Activated CD8-positive, alpha-beta memory T cell treated with anti-CD3 and anti-CD28 coated beads, Interleukin-2, amount 50 U/mL, for 24 hours (primary cell): ENCODE measurements at regions not wholly inside any gene's neighbourhood (a gene's known extent, or its start where the extent isn't known, plus 50 kb on each side); places are given as distances from the start of the nearest gene placed in this dataset.
"Not testable (repeated sequence)": the region's sequence is repeated elsewhere in the genome, so short reads cannot be mapped to it uniquely, and the experiment has no call there.

ENCODE experiments used
- DNase-seq: peaks from one replicate; pipeline ENCODE4 v3.0.0-alpha.2; 2020; ENCODE audit errors: extremely low read depth

DNA sequence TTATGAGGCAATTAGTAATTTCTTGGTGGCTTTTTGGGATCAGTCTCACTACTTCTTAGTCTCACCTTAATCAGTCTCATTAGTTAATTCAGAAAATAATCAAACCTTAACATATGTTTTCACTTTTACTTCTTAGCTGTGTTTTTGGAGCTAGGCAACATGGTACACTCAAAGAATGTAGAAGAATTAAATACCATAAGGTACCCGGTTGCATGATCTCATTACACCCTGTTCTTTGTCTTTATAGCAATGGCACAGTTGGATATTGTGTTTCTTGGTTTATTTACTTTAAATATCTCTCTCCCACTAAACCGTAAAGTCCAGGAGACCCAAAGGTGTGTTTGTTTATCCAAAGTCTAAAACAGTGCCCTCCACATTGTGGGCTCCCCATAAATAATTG is 132.3 kb downstream of the TNFSF18 start:
- DNase-seq = no peak

DNA sequence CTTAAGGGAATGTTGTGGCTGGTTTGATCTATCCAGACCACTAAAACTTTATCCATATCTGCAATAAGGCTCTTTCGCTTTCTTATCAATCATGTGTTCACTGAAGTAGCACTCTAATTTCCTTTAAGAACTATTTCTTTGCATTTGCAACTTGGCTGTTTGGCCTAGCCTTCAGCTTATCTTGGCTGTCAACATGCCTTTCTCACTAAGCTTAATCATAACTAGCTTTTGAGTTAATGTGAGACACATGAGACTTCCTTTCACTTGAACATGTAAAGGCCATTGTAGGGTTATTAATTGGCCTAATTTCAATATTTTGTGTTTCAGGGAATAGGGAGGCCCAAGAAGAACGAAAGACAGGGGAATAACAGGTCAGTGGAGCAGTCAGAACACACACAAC is 124.7 kb downstream of the TNFSF18 start:
- no peak for DNase-seq

DNA sequence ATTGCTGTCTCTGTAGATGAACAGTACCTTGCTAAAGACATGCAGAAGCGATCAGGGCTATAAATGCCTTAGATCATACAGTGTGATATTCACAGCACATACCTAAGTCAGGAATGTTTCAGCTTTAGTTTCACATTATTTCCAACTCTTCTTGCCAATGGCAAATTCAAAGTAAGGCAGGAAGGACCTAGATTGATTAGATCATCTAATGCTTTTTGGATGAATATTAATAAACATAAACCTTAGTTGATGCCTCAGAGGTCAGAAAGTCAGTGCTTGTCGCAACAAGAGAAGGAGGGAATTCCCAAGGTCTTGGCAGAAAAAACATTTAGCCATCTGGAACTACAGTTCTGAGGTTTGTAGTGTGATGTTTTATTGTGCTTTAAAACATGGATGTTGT is 122.3 kb downstream of the TNFSF18 start:
- no peak for DNase-seq

DNA sequence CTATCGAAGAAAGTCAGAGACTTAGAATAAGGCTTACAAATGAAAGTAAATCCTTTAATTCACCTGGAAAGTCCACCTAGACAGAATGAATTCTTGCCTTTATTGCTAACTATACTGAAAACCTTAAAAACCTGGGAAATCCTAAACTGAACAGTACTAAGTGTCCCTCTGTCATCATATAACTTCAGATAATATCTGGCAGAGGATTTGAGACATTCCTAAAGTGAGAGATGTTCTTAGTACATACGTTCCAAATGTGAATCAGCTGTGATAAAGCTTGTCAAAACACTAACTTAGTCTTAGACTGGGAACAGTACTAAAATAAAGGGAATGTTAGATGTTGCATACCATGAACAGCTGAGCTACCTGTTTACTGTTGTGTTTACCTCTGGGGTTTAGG is 121.7 kb downstream of the TNFSF18 start:
- DNase-seq = no peak

DNA sequence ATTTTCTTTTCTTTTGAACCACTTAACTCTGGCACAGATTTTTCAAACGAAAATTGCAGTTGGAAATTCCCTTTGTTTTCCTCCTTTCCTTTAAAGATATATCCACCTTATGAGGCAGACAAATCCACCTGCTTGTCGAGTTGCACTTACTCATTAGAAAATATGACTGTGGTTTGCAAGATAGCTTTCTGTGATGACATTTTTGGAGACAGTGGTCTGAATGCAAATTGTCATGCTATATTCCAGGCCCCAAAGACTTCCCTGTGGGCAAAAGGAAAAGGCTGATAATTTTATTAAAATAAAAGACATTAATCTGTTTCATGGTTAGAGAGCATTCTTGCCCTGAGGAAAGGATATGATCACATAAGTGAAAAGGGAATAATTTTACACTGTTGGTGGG is 120.6 kb downstream of the TNFSF18 start:
- no peak for DNase-seq

DNA sequence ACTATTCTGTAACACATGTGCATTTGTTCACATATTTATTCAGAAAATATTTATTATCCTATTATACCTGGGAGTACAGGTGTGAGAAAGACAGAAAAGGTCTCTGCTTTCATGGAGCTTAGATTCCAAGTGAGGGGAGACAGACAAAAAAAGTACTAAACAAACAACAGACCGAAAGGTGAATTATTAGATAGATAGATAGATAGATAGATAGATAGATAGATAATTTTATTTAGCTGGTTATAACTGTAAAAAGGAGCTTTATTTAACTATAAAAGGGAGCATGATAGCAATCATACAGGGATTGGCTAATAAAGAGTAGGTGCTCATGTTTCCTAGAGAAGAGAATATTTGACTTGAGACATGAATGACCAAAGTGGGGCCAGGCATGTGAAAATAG is 119.4 kb downstream of the TNFSF18 start:
- DNase-seq = no peak

DNA sequence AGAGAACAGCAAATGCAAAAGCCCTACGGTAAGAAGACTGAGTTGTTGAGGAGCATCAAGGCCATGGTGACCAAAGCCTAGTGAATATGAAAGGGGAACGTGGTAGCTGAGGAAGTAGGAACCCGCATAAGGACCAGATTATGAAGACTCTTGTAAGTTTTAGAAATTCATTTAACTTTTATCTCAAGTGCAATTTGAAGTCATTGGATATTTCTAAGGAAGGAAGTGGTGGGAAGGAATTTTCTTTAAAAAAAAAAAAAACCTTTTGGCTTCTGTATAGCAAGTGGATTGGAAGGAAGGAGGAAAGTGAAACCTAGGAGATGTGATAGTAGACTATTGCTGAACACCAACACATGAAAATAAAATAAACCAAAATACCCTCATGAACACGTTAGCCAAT is 119.0 kb downstream of the TNFSF18 start:
- DNase-seq = no peak

DNA sequence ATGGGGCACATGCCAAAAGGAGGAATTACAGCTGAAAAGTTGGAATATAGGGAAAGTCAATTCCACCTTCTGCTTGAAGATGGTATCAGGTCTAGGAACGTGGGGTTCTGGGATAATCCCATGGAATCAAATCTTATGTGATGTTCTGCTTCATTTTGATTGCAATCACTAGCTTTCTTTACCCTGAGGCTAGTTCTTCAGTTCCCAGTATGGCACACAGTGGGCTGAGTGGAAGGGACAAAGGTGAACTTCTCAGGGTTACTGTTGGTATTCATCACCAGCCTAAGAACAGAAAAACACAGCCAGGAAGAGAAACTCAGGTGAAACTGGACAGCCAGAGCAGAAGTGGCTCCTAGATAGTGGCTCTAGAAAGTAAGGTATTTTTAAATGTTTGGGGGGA is 117.8 kb downstream of the TNFSF18 start:
- no peak for DNase-seq

DNA sequence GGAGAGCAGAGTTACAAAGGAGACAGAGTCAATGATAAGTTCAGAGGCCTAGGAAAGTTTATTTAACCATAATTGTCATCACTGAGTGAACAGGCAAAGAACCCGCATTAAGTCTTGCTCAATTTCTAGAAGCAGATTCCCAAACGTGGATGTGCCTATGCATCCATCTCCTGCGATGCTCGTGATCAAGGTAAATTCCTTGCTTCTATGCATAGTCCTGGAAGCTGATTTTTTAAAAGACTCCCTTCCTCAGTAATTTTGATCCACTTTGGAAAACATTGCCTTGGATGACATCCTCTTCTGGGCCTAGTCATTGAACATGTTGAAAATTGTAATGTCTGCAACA is 116.4 kb downstream of the TNFSF18 start:
- DNase-seq = no peak

DNA sequence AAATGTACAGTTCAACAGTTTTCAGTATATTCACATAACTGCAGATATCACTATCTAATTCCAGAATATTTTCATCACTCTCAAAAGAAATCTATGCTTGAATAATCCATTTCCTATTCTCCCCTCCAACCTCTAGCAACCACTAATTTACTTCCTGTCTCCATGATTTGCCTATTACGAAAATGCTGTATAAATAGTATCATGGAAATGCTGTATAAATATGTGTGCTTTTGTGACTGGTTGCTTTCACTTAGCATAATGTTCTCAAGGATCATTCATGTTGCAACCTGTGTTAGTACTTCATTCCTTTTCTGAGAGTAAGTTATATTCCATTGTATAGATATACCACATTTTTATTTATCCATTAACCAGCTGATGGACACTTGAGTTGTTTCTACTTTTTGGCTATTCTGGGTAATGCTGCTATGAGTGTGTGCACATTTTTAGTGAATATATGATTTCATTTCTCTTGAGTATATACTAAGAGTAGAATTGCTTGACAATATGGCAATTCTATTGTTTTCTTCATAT is 115.6 kb downstream of the TNFSF18 start:
- DNase-seq = no peak

DNA sequence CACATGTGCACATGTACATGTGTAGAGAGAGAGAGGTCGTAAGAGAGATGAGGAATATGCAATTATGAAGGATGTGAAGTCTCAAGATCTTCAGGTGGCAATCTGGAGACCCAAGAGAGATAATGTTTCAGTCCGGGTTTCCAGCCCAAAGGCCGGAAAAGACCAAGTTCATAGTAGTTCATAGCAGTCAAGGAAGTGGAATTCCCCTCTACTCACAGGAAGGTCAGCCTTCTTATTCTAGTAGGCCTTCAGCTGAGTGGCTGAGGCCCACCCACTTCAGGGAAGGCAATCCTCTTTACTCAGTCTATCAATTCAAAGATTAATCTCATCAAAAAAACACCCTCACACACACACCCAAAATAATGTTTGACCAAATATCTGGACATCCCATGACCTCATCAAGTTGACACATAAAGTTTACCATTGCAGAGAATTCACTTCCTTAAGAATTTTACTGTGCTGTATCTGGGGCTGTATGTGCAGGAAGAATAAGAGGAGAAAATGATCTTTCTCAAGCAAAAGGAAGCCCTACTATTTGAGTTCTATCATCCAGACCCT is 114.6 kb downstream of the TNFSF18 start:
- DNase-seq = no peak

DNA sequence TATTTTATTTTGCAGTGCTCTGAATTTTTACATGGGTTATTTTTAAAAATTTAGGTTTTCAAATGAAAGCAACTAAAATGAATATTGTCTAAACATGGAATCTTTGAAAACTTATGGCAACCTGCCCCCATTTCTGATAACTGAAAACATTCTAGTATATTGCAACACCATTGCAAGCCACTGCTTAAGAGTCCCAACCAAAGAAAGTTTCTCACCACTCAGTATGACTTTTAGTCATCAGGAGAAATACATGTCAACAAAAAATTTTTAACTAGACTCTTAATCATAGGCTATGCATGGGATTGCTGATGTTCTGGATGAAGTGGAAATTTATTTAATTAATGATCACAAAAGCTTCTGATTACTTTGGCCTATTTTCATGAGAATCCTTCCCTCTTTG is 112.1 kb downstream of the TNFSF18 start:
- no peak for DNase-seq

DNA sequence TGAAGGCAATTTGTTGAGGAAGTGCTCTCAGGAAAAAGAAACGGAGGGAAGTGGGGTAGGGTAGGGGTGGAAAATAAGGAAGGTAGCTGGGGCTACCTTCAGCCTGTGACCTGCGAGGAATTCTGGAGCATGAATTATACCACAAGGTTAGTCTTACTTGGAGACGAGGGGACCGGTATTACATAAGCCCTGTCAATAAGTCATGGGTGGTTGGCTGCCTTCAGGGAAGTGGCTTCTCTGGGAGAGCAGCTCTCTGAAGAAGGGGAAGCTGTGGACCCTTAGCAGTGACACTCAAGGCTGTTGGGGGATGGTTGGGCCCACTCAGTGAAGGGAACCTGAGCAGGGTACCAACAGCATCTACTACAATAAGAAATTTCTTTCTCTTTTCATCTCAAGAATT is 111.3 kb downstream of the TNFSF18 start:
- no peak for DNase-seq

DNA sequence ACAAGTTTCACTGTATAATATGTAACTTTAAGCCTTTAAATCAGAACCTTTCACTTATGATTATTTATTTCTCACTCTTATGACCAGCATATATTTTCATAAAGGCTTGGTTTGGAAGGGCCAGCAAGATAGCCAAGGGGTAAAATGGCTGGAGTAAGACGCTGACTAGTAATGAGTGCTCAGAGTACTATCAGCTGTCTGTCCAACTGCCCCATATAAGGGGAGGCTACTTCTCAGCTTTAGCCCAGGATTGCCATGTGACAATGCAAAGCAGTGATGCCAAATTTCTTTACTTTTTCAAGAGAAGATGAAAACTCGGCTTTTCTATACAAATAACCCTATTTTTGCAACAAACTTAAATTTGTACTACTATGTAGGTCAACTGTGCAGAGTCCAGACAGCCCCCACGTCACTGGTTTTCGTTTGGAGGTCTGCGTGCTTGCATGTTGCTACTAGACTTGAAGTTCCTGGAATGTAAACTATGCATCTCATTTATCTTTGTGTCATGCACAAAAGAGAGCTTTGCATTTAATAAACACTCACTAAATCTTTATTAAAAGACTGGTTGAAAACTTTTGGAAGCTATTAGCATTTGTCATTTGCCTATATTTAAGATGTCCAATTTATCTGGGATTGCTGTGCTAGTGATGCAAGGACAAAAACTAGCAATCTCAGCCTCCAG is 110.4 kb downstream of the TNFSF18 start:
- no peak for DNase-seq

DNA sequence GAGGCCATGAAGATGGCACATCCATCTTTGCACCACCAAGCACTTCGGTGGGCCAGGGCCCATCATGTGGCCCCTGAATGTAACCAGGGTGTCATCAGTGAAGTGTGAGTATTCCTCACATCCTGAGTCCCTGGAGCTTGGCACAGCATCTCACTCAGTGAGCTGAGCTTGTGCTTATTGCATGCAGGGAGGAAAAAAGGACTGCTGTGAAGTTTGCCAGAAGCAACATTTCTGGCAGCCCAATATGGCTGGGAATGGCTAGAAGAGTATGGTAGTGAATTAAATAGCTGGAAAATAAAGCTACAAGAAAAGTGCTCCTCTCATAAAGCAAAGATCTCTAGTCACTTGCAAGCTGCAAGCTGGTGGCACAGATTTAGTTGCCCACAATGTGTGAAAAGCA is 109.3 kb downstream of the TNFSF18 start:
- DNase-seq = no peak

DNA sequence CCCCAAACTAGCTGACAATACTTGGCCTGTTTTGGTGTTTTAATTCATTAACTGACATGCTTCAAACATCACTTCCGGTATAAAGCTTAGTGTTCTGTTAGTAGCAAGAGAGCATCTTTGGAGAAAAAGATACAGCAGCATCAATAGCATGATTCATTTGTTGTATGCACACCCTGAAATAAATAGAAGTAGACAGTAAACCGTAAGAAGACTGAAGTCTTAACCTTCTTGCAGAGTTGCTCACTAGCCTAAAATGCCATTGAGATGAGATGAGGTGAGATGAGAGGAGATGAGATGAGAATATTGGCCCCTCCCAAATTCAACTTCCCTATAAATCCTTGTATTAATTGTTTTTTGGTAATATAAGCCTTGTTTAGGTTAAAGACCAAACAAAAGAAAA is 108.8 kb downstream of the TNFSF18 start:
- no peak for DNase-seq

DNA sequence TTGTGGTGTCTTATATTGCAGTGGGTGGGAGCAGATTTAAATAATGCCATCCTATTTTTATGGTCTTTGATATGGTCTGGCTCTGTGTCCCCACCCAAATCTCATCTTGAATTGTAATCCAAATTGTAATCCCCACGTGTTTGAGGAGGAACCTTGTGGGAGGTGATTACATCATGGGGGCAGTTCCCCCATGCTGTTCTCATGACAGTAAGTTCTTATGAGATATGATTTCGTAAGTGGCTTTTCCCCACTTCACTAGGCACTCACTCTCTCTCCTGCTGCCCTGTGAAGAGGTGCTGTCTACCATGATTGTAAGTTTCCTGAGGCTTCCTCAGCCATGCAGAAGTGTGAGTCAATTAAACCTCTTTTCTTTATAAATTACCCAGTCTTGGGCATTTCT is 107.6 kb downstream of the TNFSF18 start:
- not testable (repeated sequence) for DNase-seq

DNA sequence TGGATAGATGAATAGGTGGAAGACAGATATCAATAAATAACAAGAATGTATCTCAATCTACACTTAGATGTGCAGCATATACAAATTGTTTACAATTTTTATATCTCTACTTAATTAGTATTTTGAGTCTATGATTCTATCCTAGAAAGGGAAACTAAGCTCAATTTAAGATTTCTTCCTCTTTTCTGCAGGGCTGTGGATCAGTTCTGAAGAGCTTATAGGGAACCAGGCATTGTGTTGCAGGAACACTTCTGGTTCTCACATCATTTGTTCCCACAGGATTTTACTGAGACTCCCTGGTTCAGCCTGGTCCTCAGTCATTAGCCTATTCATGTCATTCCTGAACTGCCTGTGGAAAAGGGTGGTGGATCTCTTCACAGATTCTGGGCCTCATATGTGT is 105.8 kb downstream of the TNFSF18 start:
- no peak for DNase-seq

DNA sequence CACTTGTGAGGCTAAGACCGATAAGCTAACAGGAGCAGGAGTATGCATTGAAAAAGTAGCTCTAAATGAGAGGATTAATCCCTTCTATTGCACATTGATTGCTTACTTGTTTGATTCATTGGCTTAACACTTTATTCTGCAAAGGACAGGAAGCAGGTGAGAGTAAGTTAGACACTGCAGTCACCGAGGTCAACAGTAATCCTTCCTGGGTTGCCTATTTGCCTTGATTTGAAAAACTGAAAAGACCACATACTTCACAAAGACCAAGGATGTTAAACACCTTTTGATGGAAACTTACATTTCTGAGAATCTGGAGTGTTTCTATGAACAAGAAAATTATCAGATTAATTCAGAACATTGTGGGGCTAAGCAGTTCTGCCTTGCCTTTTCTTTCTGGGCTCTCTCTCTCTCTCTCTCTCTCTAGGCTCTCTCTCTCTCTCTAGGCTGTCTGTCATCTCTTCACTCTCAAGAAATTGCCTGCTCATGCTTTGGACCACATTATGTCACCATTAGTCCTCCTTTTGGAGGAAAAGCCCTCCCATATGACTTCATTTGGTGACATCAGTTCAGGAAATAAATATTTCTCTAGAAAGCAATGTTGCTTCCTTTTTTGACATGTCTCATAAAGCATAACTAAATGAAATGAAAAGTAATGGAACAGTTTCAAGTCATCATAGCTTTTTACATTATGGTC is 103.8 kb downstream of the TNFSF18 start:
- no peak for DNase-seq

DNA sequence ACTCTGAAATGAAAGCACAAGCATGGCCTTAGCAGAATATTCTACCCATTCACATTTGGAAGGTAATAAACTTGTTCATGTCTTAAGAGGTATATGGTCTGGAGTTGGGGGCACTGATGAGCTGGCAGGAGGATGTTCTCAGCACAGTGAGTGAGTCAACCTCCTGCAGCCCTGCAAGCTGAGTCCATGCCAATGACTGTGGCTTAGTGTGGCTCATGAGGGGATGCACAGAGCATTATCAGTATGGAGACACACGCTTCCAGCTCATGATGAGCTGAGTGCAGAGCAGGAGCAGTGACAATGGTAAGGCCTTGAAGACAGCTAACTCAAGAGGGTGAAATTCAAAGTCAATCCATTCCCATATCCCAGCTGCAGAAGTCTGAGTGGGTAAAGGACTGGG is 102.3 kb downstream of the TNFSF18 start:
- peak; percentile 4 for DNase-seq

DNA sequence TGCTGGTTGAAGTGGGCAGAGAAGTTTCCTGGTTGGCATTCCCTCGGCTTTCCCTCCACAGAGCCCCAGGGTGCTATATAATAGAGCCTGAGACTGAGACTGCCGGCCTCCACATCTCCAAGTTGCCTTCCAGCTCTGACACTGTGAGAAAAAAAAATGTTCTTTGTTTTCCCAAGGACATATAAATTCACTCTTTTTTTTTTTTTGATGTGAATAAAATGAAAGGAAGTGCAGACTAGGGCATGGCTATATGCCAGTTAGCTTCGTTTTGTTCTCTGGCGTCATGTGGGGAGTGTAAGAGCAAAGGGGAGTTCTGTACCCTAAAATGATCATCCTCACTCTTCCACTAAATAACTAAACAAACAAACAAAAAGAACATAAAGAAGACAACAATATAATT is 101.6 kb downstream of the TNFSF18 start:
- no peak for DNase-seq

DNA sequence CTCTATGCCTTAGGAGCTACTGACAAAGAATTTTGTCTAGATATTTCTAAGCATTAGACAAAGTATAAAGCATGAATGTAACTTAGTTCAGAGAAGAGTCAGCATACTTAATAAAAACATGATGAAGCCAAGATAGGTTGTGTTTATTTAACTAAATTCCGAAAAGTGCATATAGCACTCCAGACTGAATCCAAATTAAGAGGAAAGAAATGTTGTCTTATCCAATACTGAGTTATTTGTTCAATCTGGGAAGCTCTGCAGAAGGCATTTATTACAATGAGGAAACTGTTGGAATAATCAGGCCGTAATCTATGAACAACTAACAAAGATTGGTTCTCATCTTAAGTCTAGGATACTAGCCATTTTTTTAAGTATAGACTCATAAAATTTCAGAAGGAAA is 100.2 kb downstream of the TNFSF18 start:
- DNase-seq = no peak

DNA sequence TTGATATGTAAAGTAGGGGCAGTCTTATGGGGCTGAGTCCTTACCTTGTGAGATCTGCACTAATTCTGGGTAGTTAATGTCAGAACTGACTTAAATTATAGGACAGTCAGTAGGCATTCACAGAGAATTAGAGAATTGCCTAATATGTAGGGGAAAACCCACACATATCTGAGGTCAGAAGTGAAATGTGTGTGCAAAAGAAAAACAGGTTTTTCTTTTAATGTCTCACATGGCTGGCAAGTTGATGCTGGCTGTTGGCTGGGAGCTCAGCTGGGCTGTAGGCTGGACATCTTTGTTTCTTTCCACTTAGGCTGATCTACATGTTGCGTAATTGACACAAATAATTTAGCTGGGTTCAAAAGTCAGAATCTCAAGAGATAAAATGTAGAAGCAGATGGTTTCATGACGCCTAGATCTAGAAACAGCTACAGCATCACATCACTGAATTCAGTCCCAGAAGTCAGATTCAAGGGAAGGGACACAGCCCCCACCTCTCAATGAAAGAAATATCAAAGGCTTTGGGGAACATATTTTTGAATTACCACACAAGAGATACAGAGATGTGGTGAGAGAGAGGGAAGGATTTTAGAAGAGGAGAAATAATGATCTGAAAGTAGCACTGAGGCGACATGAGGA is 98.9 kb downstream of the TNFSF18 start:
- no peak for DNase-seq
